AG09309 (cell line): ENCODE measurements at regions not wholly inside any gene's neighbourhood (a gene's known extent, or its start where the extent isn't known, plus 50 kb on each side); places are given as distances from the start of the nearest gene placed in this dataset.
A peak's percentile ranks its signal among the peaks of the same experiment; 100 is the strongest.

Source experiments
- DNase-seq: peaks from one replicate; pipeline ENCODE4 v3.0.0-alpha.2; 2010; ENCODE audit warnings: low read depth
- H3K4me3 ChIP-seq: 2 replicates; pipeline ENCODE4 v1.5.1; 2011; ENCODE audit warnings: mild to moderate bottlenecking, low read depth, low read length, moderate library complexity; ENCODE audit not compliant: control insufficient read depth
- TF ChIP-seq, protein P1 (sequence below): IDR thresholded peaks from 2 replicates; pipeline ENCODE4 v1.5.1; 2011; ENCODE audit warnings: mild to moderate bottlenecking, low read depth, low read length, inconsistent platforms; ENCODE audit not compliant: insufficient read depth, control insufficient read depth; ENCODE audit errors: missing control alignments

GRCh38 chr1:58903514-58904298 lies 119.9 kb upstream of the JUN start:
- TF ChIP-seq, protein P1, sequence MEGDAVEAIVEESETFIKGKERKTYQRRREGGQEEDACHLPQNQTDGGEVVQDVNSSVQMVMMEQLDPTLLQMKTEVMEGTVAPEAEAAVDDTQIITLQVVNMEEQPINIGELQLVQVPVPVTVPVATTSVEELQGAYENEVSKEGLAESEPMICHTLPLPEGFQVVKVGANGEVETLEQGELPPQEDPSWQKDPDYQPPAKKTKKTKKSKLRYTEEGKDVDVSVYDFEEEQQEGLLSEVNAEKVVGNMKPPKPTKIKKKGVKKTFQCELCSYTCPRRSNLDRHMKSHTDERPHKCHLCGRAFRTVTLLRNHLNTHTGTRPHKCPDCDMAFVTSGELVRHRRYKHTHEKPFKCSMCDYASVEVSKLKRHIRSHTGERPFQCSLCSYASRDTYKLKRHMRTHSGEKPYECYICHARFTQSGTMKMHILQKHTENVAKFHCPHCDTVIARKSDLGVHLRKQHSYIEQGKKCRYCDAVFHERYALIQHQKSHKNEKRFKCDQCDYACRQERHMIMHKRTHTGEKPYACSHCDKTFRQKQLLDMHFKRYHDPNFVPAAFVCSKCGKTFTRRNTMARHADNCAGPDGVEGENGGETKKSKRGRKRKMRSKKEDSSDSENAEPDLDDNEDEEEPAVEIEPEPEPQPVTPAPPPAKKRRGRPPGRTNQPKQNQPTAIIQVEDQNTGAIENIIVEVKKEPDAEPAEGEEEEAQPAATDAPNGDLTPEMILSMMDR, result no peak
- H3K4me3 ChIP-seq, result peak overlapping the region; percentile 46
- DNase-seq, result peak; percentile 68

GRCh38 chr1:58904299-58905125 lies 120.7 kb upstream of the JUN start:
- peak overlapping the region; percentile 46 for H3K4me3 ChIP-seq
- TF ChIP-seq, protein P1, result no peak

GRCh38 chr1:58905126-58905490 lies 121.3 kb upstream of the JUN start:
- TF ChIP-seq, protein P1, result no peak
- no peak overlapping the region for H3K4me3 ChIP-seq
- DNase-seq, result no peak

More at GRCh38 chr1:58904299-58905125, 120.7 kb upstream of the JUN start:
- no peak for DNase-seq

DNA sequence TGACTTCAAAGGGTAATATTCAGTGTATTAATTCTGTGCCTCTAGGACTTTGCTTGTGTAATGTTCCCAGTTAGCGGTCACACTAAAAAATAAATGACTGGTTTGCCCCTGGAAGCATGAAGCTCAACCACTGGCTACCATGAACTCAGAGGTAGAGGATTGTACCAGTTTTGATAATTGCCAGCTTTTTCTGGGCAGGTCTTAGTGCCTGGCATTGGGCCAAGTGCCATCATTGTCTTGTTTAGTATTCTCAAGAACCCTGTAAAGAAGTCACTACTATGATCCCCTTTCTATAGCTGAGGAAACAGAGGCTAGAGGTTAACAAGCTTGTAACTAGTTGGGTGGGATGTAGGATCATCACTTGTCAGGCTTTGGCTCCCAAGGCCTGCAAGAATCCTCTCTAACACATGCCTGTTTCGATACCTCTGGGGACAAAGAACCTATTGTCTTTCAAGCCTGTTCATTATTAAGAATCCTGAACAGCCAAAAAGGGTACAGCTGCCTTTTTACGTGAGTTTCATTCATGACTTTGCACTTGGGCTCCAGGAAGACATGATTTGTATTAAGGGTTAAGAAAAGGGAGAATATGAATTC lies 121.9 kb upstream of the JUN start:
- no peak overlapping the region for H3K4me3 ChIP-seq
- TF ChIP-seq, protein P1, result no peak
- no peak for DNase-seq

- no peak for DNase-seq
- TF ChIP-seq, protein P1, result no peak
- H3K4me3 ChIP-seq, result no peak overlapping the region
Measured at GRCh38 chr1:58907398-58907797, 123.6 kb upstream of the JUN start.
